ENCODE measurements at regions not wholly inside any gene's neighbourhood (a gene's known extent, or its start where the extent isn't known, plus 50 kb on each side); places are given as distances from the start of the nearest gene placed in this dataset.
A peak's percentile ranks its signal among the peaks of the same experiment; 100 is the strongest.

DNA sequence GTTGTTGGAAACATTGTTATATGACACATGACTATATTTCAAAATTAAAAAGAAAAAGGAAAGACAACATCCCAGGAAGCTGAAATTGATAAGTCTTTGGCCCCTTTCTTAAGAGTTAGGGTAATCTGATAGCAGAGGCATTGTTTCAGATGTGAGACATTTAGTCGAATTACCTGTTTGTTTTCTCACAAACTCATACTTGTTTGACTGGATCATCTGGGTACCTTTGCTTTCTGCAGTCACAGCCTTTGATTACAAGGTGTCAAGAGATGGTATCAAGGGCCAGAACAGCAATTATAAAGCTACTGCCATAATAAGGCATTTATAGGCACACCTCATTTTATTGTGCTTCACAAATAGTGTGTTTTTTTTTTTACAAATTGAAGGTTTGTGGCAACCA, 136.3 kb downstream of the DUSP10 start:
- no peak for DNase-seq

DNA sequence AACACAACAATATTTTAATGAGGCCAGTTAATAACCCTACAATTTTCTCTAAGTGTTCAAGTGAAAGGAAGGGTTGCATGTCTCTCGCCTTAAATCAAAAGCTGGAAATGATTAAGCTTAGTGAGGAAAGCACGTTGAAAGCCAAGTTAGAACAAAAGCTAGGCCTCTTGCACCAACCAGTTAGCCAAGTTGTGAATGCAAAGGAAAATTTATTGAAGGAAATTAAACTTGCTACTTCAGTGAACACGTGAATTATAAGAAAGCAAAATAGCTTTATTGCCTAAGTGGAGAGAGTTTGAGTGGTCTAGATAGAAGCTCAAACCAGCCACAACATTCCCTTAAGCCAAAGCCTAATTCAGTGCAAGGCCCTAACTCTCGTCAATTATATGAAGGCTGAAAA, 135.6 kb downstream of the DUSP10 start:
- DNase-seq: no peak

DNA sequence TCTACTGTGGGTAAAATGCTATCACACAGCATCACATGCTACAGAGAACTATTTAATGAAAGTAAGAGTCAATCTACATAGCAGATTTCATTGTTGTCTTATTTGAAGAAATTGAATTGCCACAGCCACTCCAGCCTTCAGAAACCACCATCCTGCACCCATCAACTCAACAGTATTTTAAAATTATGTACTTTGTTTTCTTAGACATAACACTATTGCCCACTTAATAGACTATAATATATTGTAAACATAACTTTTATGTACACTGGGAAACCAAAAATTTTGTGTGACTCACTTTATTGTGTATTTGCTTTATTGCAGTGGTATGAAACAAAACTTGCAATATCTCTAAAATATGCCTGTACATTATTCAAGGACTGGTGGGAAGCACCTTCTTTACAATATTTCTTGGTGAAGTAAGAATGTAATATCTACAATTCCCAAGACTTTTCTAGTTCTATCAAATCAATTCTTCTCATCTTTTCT, 133.0 kb downstream of the DUSP10 start:
- DNase-seq: no peak

DNA sequence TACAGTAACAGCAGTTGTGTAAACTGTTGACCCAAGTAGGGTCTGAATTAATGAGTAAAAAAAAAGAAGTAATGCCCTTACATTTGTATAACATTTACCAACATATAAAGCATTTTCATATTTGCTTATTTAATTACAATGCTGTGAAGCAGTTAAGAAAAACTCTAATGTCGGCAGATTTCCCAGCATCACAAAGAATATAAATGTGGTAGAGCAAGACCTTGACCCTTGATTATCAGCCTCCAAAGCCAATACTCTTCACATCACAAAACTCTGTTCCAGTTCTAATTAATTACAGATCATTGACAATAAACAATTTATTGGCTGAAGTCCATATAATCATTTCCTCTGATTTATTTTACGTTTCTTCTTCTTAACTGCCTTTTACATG, 130.2 kb downstream of the DUSP10 start:
- DNase-seq: no peak

DNA sequence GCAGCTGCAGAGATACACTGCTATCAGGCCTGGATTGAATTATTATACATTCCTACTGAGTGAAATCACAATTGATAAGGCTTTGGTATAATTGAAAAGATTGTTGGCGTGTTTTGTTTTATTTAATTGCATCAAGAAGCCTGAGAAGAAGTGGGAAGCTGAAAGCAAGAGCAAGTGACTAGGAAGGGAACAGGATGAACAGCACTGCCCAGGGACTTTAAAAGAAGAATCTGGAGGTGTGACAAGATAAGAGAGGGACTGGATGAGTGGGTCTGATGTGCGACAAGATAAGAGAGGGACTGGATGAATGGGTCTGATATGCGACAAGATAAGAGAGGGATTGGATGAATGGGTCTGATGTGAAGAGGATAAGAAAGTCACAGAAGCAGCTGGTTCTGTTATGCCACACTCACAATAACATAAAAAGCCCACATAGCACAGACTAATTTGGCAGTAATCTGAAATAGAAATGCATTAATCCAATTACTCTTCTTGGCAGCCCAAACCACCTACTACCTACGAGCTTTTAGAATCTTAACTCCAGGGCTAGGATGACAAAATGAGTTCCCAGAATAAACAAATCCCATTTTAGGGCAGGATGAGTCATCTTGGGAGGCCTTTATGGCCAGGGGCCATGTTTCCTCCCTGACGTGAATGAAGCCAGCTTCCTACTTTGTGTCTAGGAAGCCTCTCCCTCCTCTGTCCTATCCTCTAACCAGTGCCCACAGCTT, 129.7 kb downstream of the DUSP10 start:
- DNase-seq: peak; percentile 17

DNA sequence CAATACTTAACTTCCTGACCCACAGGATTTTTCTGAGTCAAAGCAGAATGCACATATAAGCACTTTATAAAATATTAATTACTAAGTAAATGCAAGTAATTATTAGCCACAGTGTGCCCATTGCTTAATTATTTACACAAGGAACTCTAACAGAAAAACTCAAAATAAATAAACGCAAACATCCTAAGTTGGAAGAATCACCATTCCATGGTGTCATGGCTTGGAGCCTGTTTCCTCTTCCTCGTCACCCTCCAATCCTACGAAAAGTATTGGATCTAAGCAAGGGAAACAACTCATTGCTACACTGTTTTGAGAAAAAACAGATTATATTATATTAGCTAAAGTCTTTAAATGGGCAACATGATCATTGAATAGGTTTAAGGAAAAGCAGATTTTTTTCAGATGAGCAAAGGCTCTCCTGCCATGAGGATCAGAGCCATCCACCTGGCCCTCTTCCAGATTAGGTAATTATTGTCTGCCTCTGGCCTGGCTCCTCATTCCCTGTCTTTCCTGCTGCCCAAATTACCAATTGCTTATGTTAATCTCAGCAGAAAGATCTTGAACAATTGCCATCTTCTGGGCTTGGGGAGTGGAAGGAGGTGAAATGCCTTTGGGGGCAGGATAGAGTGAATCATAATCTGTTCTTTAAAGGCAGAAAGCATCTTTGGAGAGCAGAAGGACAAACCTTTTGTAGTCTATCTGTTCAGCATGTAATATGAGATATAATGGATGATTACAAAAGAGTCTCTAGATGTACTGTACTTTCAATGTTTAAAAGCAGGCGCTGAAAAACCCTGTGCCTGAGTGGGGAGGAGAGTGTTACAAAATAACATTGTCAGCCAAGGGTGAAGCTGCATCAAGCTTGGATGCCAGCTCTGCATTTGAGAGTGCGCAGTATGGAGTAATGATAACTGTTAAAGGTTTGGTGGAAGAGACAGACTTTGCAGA, 121.2 kb downstream of the DUSP10 start:
- no peak for DNase-seq

DNA sequence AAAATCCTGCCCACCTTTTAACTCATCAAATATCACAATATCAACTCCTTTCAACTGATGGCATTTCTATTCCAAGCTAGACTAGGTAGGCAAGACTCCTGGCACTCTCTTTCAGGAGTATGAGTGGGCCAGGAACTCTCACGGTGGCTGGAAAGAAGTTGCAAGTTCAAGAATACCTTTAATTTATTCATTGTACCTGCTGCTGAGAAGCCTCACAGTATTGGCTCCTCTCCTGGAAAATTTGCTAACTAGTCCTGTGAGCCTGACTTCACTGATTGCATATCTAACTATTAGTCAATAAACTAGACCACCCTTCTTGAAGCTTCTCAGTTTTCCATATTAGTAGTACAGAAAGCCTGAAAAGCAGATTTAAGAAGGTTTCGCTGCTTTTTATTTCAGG, 120.2 kb downstream of the DUSP10 start:
- no peak for DNase-seq

DNA sequence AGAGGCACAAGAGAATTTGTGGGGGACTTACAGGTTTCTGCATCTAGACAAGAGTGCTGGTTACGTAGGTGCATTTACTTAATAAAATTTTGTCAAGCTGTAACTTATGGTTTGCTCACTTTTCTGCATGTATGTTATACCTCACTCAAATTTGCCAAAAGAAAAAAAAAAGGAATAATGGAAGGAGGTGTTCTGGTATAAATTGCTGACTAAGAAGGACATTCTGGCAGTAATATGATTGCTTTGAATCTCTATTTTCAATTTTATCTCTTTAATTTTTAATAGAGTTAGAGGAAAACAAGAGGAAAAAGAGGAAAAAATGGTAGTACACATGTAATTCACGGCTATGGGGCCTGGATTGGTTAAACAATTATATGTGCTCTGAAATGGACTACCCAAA, 119.5 kb downstream of the DUSP10 start:
- no peak for DNase-seq

DNA sequence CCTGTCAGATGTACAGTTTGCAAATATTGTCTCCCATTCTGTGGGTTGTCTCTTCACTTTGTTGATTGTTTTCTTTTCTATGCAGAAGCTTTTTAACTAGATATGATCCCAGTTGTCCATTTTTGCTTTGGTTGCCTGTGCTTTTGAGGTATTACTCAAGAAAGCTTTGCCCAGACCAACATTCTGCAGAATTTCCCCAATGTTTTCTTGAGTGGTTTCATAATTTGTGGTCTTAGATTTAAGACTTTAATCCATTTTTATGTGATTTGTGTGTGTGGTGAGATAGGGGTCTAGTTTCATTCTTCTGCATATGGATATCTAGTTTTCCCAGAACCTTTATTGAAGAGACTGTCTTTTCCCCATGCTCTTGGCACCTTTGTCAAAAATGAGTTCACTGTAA, 116.9 kb downstream of the DUSP10 start:
- DNase-seq: peak; percentile 76

DNA sequence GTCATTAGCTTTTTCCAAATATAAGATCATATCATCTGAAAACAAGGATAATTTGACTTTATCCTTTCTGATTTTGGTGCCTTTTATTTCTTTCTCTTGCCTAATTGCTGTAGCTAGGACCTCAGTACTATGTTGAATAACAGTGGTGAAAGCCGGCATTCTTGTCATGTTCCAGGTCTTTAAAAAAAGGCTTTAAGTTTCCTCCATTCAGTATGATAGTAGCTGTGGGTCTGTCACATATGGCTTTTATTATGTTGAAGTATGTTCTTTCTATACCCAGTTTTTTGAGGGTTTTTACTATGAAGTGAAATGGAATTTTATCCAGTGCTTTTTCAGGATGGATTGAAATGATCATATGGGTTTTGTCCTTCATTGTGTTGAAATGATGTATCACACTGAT, 115.8 kb downstream of the DUSP10 start:
- no peak for DNase-seq

DNA sequence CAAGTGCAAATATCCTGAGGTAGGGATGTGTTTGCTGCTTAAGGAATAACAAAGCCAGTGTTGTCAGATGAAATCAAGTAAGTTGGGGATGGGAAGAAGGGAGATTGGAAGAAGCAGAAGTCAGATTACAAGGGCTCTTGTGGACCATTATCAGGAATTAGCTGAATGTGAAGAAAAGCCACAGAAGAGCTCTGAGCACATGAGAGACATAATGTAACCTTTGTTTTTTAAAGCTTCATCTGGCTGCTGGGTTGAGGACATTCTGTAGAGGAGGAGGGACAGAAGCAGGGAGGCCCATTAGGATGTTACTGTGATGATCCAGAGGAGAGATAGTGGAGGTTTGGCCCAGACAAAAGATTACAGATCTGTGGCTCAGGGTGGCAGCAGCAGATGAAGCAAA, 111.7 kb downstream of the DUSP10 start:
- DNase-seq: no peak

DNA sequence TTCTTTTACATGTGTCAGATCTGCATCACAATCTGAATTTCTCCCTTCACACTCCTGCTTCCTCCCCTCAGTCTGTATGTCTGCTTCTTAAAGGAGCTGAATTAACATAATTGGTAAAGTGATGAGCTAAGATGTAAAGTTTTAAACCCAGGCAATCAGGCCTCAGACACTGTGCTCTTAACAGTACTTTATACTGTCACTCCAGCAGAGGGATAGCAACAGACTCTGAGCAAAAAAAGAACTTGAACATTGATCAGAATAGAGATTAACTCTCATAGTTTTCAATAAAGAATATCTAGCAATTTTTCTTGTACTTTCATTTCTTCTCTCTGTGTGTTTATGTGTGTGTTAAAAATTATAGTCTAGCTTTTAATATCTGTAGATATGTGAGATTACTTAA, 110.3 kb downstream of the DUSP10 start:
- DNase-seq: no peak

DNA sequence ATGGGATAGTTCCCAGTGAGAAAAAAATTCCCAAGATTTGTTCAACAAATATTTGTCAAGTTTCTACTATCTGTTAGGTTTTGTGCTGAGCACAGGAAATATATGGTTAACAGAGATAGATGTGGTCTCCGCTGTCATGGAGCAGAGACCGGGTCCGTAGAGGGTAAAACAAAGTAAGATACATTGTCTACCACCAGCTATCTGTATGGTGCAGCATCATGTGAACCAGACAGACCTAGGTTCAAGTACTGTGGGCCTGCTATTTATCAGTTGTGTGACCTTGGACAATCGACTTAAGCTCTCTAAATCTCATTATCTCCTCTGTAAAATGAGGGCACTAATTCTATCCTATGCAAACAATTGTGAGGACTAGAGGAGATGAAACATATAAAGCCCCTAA, 109.8 kb downstream of the DUSP10 start:
- DNase-seq: no peak

DNA sequence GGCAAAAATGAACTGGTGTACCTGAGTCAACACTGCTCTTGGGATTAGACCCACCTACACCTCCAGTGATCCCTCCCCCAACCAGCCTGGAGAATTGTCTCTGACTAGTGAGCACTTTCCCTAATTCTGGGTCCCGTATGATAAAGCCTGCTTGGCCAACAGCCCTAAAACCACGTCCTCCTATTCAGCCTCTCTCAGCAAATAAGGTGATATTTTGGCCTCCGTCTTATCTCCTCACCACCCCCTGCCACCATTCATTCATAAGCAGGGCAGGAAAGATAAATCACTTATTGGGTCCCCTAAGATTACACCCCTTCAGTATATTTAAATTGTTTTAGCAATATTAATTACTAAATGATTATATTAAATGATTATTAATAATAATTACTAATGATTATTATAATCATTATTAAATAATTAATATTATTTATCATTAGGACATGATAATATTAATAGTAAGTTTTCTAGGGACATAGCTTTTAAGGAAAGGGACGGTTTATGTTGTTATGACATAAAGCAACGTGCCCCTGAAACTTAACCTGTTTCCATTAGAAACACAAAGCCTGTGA, 108.0 kb downstream of the DUSP10 start:
- no peak for DNase-seq

DNA sequence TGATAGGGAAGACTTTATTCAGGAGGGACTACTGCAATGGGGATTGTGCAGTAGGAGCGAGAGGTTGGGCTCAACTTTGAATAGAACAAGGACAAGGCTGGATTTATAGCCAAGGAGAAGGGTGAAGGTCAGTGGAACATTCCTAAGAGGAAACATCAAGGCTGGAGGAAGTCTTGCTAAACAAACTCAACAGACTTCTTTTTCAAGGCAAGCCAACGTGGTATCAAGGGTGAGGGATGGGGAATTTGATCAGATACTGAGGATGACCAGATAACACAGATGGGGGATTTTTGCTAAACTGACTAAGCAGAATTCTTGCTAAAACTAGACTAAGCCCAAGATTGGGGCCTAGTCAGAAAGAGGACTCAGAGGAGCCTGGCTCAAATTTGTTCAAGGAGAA, 107.3 kb downstream of the DUSP10 start:
- DNase-seq: no peak

DNA sequence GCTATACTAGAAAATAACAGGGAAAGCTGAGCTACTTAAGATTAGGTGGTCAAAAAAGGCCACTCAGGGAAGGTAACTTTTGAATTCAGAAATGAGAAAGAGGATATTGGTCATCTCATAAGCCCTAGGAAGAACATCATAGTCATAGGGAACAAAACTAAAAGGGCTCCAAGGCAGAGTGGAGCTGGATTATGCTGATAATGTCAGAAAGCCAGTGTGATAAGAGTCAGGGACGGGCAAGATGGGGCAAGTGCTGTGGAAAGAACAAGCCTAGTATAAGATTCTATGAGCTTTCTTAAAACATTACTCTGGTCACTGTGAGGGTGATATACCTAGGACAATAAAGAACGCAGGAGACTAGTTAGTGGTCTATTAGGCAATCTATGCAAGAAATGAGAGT, 106.6 kb downstream of the DUSP10 start:
- DNase-seq: no peak

DNA sequence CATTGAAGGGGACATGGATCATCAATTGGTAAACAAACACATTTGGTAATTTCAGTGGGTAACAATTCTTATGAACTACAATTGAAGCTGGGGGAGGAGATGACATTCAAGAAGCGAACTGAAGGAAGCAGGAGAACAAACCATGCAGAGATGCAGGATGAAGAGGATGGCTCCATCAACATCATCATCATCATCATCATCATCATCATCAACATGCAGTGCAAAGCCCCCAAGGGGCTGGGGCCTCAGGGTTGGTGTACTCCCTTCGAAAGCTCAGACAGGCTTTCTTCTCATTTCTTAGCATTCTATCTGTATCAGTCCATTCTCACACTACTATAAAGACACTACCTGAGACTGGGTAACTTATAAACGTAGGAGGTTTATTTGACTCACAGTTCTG, 105.8 kb downstream of the DUSP10 start:
- no peak for DNase-seq

DNA sequence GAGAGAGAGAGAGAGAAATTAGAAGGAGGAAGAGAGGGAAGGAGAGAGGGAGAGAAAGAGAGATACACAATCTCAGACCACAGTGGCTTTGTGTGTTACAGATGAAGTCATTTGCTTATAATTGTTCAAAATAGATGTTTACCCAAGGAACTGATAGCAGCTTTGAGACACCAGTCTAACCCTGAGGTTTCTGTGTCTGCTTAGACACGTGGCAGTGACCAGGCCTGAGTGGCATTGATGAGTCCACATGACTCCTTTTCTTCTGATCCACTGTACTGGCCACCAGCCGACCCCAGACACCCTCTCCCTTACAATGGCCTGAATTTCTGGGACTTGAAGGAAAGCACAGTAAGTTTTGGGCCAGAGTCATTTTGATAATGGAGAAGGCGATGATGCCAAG, 104.9 kb downstream of the DUSP10 start:
- no peak for DNase-seq

DNA sequence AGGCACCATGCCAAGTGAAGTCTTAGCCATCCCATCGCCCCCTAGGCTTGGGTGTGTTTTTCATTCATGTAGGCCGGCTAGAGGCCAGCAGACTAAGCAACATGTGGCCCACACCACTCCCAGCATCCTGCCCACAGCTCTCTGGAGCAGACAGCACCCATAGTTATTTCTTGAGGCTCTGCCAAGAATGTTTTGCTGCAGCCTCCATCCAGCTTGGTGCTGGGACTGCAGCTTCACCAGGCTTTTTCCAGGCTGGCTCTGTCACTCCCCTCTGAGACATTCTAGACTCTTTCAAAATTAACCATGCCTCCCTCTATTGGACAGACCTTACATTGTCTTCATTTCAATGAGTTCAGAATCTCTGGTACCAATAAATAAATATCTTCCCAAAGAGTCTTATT, 104.2 kb downstream of the DUSP10 start:
- no peak for DNase-seq

DNA sequence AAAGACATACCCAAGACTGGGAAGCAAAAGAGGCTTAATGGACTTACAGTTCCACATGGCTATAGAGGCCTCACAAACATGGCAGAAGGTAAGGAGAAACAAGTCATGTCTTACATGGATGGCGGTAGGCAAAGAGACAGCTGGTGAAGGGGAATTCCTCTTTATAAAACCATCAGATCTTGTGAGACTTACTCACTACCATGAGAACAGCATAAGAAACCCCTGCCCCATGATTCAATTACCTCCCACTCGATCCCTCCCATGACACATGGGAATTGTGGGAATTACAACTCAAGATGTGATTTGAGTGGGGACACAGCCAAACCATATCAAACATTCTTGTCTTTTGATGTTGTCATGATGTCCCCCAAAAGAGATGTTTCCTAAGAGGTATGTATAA, 103.3 kb downstream of the DUSP10 start:
- DNase-seq: no peak

DNA sequence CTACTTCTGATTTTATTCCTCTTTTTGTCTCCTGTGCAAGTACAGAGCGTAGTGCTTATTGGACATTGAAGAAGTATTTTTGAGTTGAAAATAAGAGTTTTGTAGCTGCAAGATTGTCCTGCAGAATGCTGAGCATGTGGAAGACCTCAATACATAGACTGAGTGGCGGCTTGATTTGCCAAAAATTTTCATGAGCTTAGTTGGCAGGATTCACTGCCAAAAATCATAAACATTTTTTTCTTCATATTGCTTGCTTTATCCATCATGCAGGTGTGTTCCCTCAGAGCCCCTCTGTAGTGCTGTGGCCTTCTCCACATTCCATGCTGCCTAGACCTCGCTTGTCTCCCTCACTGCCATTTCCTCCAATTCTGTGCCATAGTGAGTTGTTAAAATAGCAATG, 100.1 kb downstream of the DUSP10 start:
- no peak for DNase-seq

DNA sequence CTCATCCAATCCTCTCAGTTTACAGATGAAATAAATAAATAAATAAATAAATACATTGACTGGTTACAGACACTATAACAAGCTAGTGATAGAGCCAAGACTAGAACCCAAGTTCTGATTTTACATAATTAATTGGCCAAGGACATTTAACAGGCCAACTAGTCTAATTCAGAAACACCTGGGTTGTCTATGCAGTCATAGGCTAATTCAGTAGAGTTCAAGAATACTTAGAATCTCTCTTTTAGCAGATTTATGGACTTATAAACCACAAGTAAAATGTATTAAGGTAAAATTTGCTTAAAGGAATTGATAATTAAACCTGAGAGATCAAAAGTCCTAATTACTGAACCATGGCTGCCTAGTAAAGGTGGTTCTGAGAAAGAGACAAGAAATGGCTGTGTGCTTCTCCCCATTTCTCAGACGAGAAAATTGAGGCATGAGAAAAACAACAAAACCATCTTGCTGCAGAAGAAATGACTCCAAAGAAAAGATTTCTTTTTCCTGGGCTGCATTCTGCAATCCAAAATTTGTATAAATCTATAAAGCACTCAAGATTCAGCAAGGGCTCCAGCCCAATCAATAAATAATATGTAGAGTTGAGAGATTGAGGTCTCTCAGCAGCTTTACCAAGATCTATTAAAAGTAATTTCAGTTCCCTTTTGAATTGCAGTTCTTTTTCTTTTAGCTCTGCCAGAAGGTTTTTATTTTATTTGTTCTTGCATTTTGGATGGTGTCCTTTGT, 98.3 kb downstream of the DUSP10 start:
- DNase-seq: peak; percentile 20

DNA sequence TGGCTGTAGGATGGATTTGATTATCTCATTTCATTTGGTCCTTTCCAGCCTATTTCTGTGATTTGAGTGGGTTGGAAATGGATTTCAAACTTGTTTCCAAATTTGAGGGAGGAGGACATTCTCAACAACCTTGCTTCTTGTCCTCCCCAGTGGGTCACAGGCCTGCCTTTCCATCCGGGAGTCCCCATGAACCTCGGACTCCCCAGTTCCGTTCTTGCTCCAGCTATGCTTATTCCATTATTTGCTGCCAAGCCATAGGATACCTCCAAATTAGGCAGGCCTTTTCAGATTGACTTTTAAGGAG, 97.8 kb downstream of the DUSP10 start:
- no peak for DNase-seq
